Mesothelial cell of epicardium (in vitro differentiated cells): ENCODE measurements at regions not wholly inside any gene's neighbourhood (a gene's known extent, or its start where the extent isn't known, plus 50 kb on each side); places are given as distances from the start of the nearest gene placed in this dataset.

ENCODE experiments used
- DNase-seq, 2 experiments: peaks; one replicate each; pipeline ENCODE4 v3.0.0; 2021; ENCODE audit warnings: low spot score in 2 of 2; ENCODE audit not compliant: unreplicated experiment in 2 of 2
- H3K27ac Mint-ChIP-seq: 2 replicates; pipeline ENCODE4 v1.8.0; 2021; ENCODE audit warnings: mixed read lengths
- H3K27me3 Mint-ChIP-seq: 2 replicates; pipeline ENCODE4 v1.8.0; 2021; ENCODE audit warnings: low read depth, mixed read lengths
- H3K36me3 Mint-ChIP-seq: 2 replicates; pipeline ENCODE4 v1.8.0; 2021; ENCODE audit warnings: mixed read lengths
- H3K4me1 Mint-ChIP-seq: 2 replicates; pipeline ENCODE4 v1.8.0; 2021; ENCODE audit warnings: mixed read lengths
- H3K4me3 Mint-ChIP-seq: 2 replicates; pipeline ENCODE4 v1.8.0; 2021; ENCODE audit warnings: mild to moderate bottlenecking, moderate library complexity, mixed read lengths
- H3K9me3 Mint-ChIP-seq: 2 replicates; pipeline ENCODE4 v1.8.0; 2021; ENCODE audit warnings: mixed read lengths
- CTCF ChIP-seq: fragments of 200-600 bp; sonication (generic); IDR thresholded peaks from one replicate; pipeline ENCODE4 v1.5.0; 2021; ENCODE audit warnings: antibody characterized with exemption; ENCODE audit not compliant: unreplicated experiment

GRCh38 chr5:135150767-135151166, 116.7 kb upstream of the PITX1 start:
- Mint-ChIP-seq H3K9me3 (peaks cover 10% of the 10 kb centered on the region), H3K4me1 (peaks cover 3% of the 10 kb centered on the region), H3K4me3 (no peak overlapping the region), H3K36me3 (no peaks in the 10 kb centered on the region), H3K27ac (no peak overlapping the region), H3K27me3 (peaks cover 19% of the 10 kb centered on the region)
- TF ChIP-seq CTCF = no peak
- DNase-seq = no peak

- Mint-ChIP-seq H3K4me3 (no peak overlapping the region), H3K27ac (no peak overlapping the region), H3K9me3 (peaks cover 10% of the 10 kb centered on the region), H3K36me3 (no peaks in the 10 kb centered on the region), H3K4me1 (peaks cover 3% of the 10 kb centered on the region), H3K27me3 (peaks cover 20% of the 10 kb centered on the region)
- no peak for DNase-seq
- no peak for TF ChIP-seq CTCF
Measured at GRCh38 chr5:135149956-135150723, 116.1 kb upstream of the PITX1 start.

GRCh38 chr5:135149229-135149955, 115.4 kb upstream of the PITX1 start:
- Mint-ChIP-seq H3K27ac (no peak overlapping the region), H3K4me1 (peaks cover 3% of the 10 kb centered on the region), H3K36me3 (no peaks in the 10 kb centered on the region), H3K4me3 (no peak overlapping the region), H3K9me3 (peaks cover 10% of the 10 kb centered on the region), H3K27me3 (peaks cover 16% of the 10 kb centered on the region)
- DNase-seq = no peak
- TF ChIP-seq CTCF = no peak

- H3K9me3 Mint-ChIP-seq = peaks cover 10% of the 10 kb centered on the region
- H3K36me3 Mint-ChIP-seq = no peaks in the 10 kb centered on the region
- H3K4me1 Mint-ChIP-seq = peaks cover 3% of the 10 kb centered on the region
Measured at GRCh38 chr5:135147294-135148090, 113.5 kb upstream of the PITX1 start.

More at GRCh38 chr5:135147294-135148090, 113.5 kb upstream of the PITX1 start:
- Mint-ChIP-seq H3K27ac (no peak overlapping the region), H3K4me3 (no peak overlapping the region), H3K27me3 (peaks cover 7% of the 10 kb centered on the region)
- DNase-seq = no peak
- TF ChIP-seq CTCF = no peak
